ENCODE measurements at regions not wholly inside any gene's neighbourhood (a gene's known extent, or its start where the extent isn't known, plus 50 kb on each side); places are given as distances from the start of the nearest gene placed in this dataset.
A peak's percentile ranks its signal among the peaks of the same experiment; 100 is the strongest.

GRCh38 chr1:23624440-23624839 lies 65.1 kb upstream of the ID3 start:
- no peak overlapping the region for H3K4me3 ChIP-seq (ENCODE audit: low read depth, low read length)
- no peak for DNase-seq (ENCODE audit: low read depth)
- no peak for TF ChIP-seq CTCF (IDR thresholded peaks at IDR 0.05; ENCODE audit: low read depth, low read length, missing control alignments)

GRCh38 chr1:23622284-23622683 lies 63.0 kb upstream of the ID3 start:
- DNase-seq (ENCODE audit: low read depth): no peak
- no peak for TF ChIP-seq CTCF (IDR thresholded peaks at IDR 0.05; ENCODE audit: low read depth, low read length, missing control alignments)
- H3K4me3 ChIP-seq (ENCODE audit: low read depth, low read length): no peak overlapping the region

- no peak for TF ChIP-seq CTCF (IDR thresholded peaks at IDR 0.05; ENCODE audit: low read depth, low read length, missing control alignments)
- DNase-seq (ENCODE audit: low read depth): no peak
- H3K4me3 ChIP-seq (ENCODE audit: low read depth, low read length): no peak overlapping the region
These were observed 61.3 kb upstream of the ID3 start for GRCh38 chr1:23620605-23621004.

- DNase-seq (ENCODE audit: low read depth): peak; percentile 73
- no peak for TF ChIP-seq CTCF (IDR thresholded peaks at IDR 0.05; ENCODE audit: low read depth, low read length, missing control alignments)
- H3K4me3 ChIP-seq (ENCODE audit: low read depth, low read length): peak overlapping the region; percentile 40
These were observed 60.2 kb upstream of the ID3 start for GRCh38 chr1:23619299-23620188.

GRCh38 chr1:23618586-23619083 lies 59.3 kb upstream of the ID3 start:
- H3K4me3 ChIP-seq (ENCODE audit: low read depth, low read length): no peak overlapping the region; the same call in 1 of the 2 replicates
- no peak for TF ChIP-seq CTCF (IDR thresholded peaks at IDR 0.05; ENCODE audit: low read depth, low read length, missing control alignments)
- no peak for DNase-seq (ENCODE audit: low read depth)

- DNase-seq (ENCODE audit: low read depth): no peak
- H3K4me3 ChIP-seq (ENCODE audit: low read depth, low read length): no peak overlapping the region
- no peak for TF ChIP-seq CTCF (IDR thresholded peaks at IDR 0.05; ENCODE audit: low read depth, low read length, missing control alignments)
These were observed 57.8 kb upstream of the ID3 start for GRCh38 chr1:23617084-23617521.
